ENCODE measurements at regions not wholly inside any gene's neighbourhood (a gene's known extent, or its start where the extent isn't known, plus 50 kb on each side); places are given as distances from the start of the nearest gene placed in this dataset.

DNA sequence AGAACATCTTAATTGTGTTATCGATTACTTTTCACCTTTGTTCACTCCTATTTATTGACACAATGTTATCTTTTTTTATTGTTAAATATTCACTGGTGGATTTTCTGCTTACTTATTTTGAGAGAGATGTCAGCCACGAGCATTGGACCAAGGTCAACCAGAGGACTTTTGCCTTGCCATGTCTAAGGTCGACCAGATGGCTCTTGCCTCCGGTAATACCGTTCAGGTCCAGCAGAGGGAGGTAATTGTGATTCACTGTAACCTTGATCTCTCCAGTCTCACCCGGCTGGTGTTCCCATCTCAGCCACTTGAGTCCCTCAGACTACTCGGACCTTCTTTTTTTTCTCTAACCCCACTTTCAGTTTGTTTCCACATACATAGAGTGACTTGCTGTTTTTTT is 1438.1 kb downstream of the UQCRFS1 start:
- TF ChIP-seq ZNF274 (IDR thresholded peaks at IDR 0.05; ENCODE audit: low read depth, low read length) (no peak), SUZ12 (IDR thresholded peaks at IDR 0.05; ENCODE audit: extremely low read depth, insufficient read depth, insufficient read length) (no peak)

Data from NT2/D1 (cell line).